GF-D8 (cell line): ENCODE measurements at regions not wholly inside any gene's neighbourhood (a gene's known extent, or its start where the extent isn't known, plus 50 kb on each side); places are given as distances from the start of the nearest gene placed in this dataset.

ENCODE experiments used
- DNase-seq: peaks from one replicate; lab custom pipeline; 2025; lab: John Stamatoyannopoulos, UW

- no peak for DNase-seq
Observed at GRCh38 chr11:112465433-112466024, 204.9 kb upstream of the PLET1 start.

- no peak for DNase-seq
Observed at GRCh38 chr11:112467721-112468120, 207.1 kb upstream of the PLET1 start.

- DNase-seq, result no peak
Observed at GRCh38 chr11:112469376-112469775, 208.7 kb upstream of the PLET1 start.

GRCh38 chr11:112470355-112470754, 209.7 kb upstream of the PLET1 start:
- DNase-seq, result no peak

DNA sequence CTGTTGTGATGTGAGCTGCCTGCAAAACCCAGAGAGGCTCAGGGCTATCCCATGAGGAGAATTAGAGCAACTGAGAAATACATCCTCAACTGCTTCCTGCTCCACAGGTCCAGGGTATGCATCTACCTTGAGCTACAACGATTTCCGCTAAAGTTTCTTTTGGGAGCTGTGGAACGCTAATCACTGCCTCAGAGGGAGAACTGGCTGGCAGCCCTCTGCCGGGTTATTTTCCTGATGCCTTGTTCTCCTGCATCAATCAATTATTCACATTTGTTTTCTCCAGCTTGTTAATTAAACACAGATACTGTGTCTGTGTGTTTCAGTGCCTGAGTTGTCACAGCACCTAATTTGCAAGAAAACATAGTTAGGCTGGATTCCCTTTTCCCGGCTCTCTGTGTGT, 211.1 kb upstream of the PLET1 start:
- no peak for DNase-seq

DNA sequence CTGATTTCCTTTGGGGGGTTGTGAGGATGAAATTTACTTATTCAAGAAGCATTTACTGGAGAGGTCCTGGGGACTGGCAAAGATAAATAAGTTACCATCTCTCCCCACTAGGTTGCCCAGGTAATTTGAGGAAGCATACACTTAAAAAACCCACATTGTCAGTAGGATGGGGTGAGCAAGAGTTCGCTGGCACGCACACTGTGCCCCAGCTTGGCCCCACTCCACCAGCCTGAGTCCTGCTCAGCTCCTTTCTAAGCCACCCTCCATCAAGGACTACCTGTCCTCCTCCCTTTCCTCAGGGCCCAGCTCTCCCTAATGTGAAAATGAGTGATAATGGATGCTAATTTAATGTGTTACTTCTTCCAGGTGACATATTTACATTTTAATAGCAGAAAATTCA, 216.5 kb upstream of the PLET1 start:
- no peak for DNase-seq

GRCh38 chr11:112477581-112478317, 217.1 kb upstream of the PLET1 start:
- no peak for DNase-seq

DNA sequence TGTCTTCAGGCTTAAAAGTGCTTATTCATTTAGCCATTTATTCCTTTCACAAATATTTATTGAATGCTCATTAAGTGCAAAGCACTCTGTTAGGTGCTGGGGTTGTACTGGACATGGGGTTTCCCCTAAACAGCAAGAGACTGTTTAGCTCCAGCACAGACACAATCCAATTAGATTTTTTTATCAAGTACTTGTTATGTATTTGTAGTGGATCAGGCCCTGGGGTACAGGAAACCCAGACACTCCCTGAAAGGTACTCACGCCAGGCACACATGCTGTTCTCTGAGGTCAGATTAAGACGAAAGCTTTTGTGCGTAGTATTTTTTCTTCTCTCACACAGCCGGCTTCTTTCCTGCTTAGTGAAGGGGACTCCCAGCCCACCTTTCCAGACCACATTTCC, 218.1 kb upstream of the PLET1 start:
- DNase-seq, result no peak

DNA sequence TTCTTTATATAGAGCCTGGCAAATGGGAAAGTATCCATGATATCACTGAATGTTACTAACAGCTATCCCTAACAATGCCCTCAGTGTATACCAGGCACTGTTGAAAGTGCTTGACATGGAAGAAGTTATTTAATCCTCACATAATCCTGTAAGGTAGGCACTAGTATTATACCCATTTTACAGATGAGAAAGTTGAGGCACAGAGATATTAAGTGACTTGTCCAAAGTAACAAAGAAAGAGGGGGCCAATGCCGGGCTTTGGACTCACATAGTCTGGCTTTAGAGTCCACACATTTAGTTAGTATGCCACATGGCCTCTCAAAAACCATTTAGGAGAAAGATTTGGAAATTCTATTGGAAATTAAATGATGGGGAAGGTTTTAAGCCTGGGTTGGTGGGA, 220.8 kb upstream of the PLET1 start:
- no peak for DNase-seq

DNA sequence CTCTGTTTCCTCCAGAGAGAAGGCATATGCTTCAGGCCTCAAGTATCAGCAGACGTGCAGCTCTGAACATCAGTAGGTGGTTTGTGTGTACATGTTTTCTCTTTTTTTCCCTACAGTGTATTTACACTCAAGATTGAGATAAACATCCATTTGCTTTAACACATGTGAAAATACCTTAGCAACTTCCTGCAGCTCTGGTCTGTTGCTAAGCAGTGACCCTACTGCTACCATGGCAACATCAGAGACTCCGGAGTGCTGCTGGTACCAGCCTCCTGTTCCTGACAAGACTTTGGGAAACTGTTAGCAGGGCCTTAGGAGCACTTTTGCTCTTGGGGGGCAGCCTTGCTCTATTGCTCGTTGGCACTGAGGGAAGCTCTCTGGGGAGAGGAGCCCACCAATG, 221.2 kb upstream of the PLET1 start:
- DNase-seq, result no peak

DNA sequence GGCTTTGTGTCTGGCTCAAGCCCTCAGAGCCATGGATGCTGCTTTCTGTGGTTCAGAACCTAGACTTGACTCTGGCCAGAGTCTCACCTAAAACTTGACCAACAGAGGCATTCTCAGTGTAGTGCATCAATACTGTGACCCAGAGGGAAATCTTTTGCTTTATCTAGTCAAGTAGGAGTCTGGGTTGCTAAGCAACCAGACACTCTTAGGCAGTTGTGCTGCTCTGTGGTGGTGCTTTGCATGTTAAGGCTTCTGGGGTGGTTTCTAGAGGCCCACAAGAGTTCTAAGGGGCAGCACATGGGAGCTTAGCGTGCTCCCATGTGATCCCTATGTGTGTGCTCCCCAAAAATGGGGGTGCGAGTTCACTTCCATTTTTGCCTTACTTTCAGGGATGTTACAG, 224.6 kb upstream of the PLET1 start:
- DNase-seq, result no peak

- DNase-seq, result no peak
Observed at GRCh38 chr11:112497826-112498225, 237.2 kb upstream of the PLET1 start.

GRCh38 chr11:112498701-112499100, 238.0 kb upstream of the PLET1 start:
- DNase-seq, result no peak

GRCh38 chr11:112499153-112499880, 238.7 kb upstream of the PLET1 start:
- no peak for DNase-seq

- DNase-seq, result no peak
Observed at GRCh38 chr11:112499881-112500204, 239.2 kb upstream of the PLET1 start.

GRCh38 chr11:112503410-112503809, 242.8 kb upstream of the PLET1 start:
- no peak for DNase-seq

DNA sequence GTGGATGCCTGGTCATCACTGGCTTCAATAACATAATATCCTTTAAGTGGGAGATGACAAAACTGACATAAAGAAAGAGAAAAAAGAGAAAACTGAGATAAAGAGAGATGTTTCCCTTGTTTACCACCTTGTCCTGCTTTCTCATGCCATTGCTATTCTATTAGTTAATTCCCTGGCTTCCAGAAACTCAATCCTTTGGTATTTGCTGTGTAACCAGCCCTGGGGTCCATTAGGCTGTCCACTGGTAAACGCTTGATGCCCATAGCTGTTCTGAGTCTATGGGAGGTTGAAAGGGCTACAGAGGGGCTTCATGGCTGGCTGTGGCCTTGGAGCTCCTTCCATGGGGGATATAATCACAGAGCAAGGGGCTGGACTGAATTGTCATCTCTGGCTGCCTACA, 243.4 kb upstream of the PLET1 start:
- no peak for DNase-seq

GRCh38 chr11:112506852-112507251, 246.2 kb upstream of the PLET1 start:
- DNase-seq, result no peak

DNA sequence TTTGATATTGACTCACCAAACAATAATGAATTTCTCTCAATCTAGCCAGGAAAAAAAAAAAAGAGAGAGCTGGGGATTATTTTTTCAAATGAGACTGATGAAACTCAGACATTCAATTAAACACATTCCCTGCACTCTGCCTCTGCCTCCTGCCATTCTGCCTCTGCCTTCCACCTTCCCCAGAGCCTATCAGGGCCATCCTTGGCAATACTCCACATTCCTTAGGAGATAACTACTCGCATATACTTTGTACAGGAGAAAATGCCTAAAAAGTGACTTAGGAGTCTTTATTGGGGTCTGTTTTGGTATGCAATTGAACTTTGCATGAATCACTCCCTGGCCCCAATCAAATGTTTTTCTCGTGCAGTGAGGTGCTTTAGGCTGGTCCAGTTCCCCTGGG, 246.6 kb upstream of the PLET1 start:
- no peak for DNase-seq

GRCh38 chr11:112508750-112509149, 248.1 kb upstream of the PLET1 start:
- DNase-seq, result no peak

- DNase-seq, result no peak
Observed at GRCh38 chr11:112509300-112509699, 248.6 kb upstream of the PLET1 start.

GRCh38 chr11:112511271-112511670, 250.6 kb upstream of the PLET1 start:
- no peak for DNase-seq

DNA sequence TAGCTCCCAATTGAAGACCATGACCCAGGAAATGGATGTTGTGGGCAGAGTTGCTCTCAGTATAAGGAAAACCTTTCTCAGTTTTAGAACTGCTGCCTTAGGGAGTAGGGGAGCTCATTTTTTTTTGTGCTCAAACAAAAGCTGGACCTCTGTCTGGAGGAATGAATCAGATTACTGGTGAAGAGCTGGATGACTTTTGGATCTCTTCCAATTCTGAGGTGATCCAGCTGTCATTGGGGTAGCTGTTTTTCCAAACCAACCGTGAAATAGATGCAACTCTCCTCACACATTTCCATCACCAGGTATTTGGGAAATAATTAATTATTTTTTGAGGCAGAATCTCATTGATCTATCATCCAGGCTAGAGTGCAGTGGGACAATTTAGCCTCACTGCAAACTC, 251.3 kb upstream of the PLET1 start:
- DNase-seq, result no peak

DNA sequence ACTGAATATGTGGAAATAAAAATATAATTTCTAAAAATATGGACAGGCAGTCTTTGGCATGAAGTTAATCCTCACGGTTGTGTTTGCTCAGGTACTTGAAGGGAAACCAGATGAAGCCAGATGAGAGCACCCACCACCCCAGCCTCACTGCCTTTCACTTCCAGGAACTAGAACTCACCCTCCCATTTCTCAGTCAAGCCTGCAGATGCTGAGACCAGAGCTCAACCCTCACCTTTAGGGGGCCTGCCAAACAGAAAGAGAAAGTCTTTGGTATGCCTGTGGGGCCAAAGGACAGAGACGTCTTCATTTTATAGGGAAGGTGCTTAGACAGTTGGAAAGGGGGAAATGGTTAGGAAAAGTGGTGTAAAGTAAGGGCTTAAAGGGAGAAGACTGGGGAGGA, 252.8 kb upstream of the PLET1 start:
- DNase-seq, result no peak
